ENCODE measurements at regions not wholly inside any gene's neighbourhood (a gene's known extent, or its start where the extent isn't known, plus 50 kb on each side); places are given as distances from the start of the nearest gene placed in this dataset.

GRCh38 chr9:99572567-99572966, 249.1 kb upstream of the NR4A3 start:
- peaks cover 0 to 5% (median 0%) of the 10 kb centered on the region in 5 donors for H3K9me3 ChIP-seq (ENCODE audit: control insufficient read depth in 5 of 5, low read length in 5 of 5)
- H3K4me3 ChIP-seq (ENCODE audit: low read depth in 1 of 5, low read length in 5 of 5) = no peak overlapping the region
- H3K4me1 ChIP-seq (ENCODE audit: control insufficient read depth in 5 of 5, insufficient read depth in 5 of 5, low read length in 5 of 5) = peaks cover 0 to 9% (median 4%) of the 10 kb centered on the region in 5 donors
- no peaks in the 10 kb centered on the region for H3K27me3 ChIP-seq (ENCODE audit: control insufficient read depth in 5 of 5, insufficient read depth in 4 of 5, low read length in 5 of 5)
- no peaks in the 10 kb centered on the region for H3K36me3 ChIP-seq (ENCODE audit: control insufficient read depth in 5 of 5, insufficient read depth in 5 of 5, low read length in 5 of 5)
- H3K27ac ChIP-seq (ENCODE audit: low read depth, low read length) = no peak overlapping the region
- H3K9ac ChIP-seq (ENCODE audit: low read length in 5 of 5) = no peak overlapping the region

- Histone ChIP-seq H3K27me3 (ENCODE audit: control insufficient read depth in 5 of 5, insufficient read depth in 4 of 5, low read length in 5 of 5) (no peaks in the 10 kb centered on the region), H3K36me3 (ENCODE audit: control insufficient read depth in 5 of 5, insufficient read depth in 5 of 5, low read length in 5 of 5) (no peaks in the 10 kb centered on the region), H3K4me3 (ENCODE audit: low read depth in 1 of 5, low read length in 5 of 5) (no peak overlapping the region), H3K9ac (ENCODE audit: low read length in 5 of 5) (no peak overlapping the region), H3K27ac (ENCODE audit: low read depth, low read length) (no peak overlapping the region), H3K4me1 (ENCODE audit: control insufficient read depth in 5 of 5, insufficient read depth in 5 of 5, low read length in 5 of 5) (peaks cover 0 to 9% (median 4%) of the 10 kb centered on the region in 5 donors), H3K9me3 (ENCODE audit: control insufficient read depth in 5 of 5, low read length in 5 of 5) (peaks cover 0 to 5% (median 0%) of the 10 kb centered on the region in 5 donors)
These were observed 248.6 kb upstream of the NR4A3 start for GRCh38 chr9:99573085-99573484.

GRCh38 chr9:99573886-99574285, 247.8 kb upstream of the NR4A3 start:
- peaks cover 0 to 9% (median 4%) of the 10 kb centered on the region in 5 donors for H3K4me1 ChIP-seq (ENCODE audit: control insufficient read depth in 5 of 5, insufficient read depth in 5 of 5, low read length in 5 of 5)
- no peak overlapping the region for H3K4me3 ChIP-seq (ENCODE audit: low read depth in 1 of 5, low read length in 5 of 5)
- H3K36me3 ChIP-seq (ENCODE audit: control insufficient read depth in 5 of 5, insufficient read depth in 5 of 5, low read length in 5 of 5) = no peaks in the 10 kb centered on the region
- no peak overlapping the region for H3K27ac ChIP-seq (ENCODE audit: low read depth, low read length)
- H3K27me3 ChIP-seq (ENCODE audit: control insufficient read depth in 5 of 5, insufficient read depth in 4 of 5, low read length in 5 of 5) = no peaks in the 10 kb centered on the region
- peaks cover 0 to 5% (median 0%) of the 10 kb centered on the region in 5 donors for H3K9me3 ChIP-seq (ENCODE audit: control insufficient read depth in 5 of 5, low read length in 5 of 5)
- no peak overlapping the region for H3K9ac ChIP-seq (ENCODE audit: low read length in 5 of 5)

DNA sequence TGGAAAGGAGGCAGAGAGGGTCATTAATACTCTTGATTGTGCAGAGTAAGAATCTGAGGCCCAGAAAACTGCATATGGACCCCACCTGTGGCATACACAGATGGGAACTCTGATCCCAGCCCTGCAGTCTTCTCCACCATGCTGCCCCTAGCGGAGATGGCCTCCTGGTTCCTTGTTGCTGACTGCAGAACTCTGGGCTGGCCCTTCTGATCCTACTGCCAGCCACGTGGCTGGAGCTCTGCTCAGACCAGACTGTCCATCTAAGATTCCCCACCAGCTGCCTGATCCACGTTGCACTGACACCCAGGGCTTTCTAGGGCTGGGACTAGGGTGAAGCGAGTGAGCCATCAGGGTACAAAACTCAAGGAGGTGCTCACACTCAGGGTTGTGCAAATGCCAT, 245.7 kb upstream of the NR4A3 start:
- Histone ChIP-seq H3K27me3 (ENCODE audit: control insufficient read depth in 5 of 5, insufficient read depth in 4 of 5, low read length in 5 of 5) (no peaks in the 10 kb centered on the region), H3K4me3 (ENCODE audit: low read depth in 1 of 5, low read length in 5 of 5) (no peak overlapping the region), H3K4me1 (ENCODE audit: control insufficient read depth in 5 of 5, insufficient read depth in 5 of 5, low read length in 5 of 5) (peaks cover 0 to 17% (median 8%) of the 10 kb centered on the region in 5 donors), H3K9me3 (ENCODE audit: control insufficient read depth in 5 of 5, low read length in 5 of 5) (peaks cover 0 to 5% (median 0%) of the 10 kb centered on the region in 5 donors), H3K27ac (ENCODE audit: low read depth, low read length) (no peak overlapping the region), H3K9ac (ENCODE audit: low read length in 5 of 5) (no peak overlapping the region), H3K36me3 (ENCODE audit: control insufficient read depth in 5 of 5, insufficient read depth in 5 of 5, low read length in 5 of 5) (no peaks in the 10 kb centered on the region)

- no peak overlapping the region for H3K4me3 ChIP-seq (ENCODE audit: low read depth in 1 of 5, low read length in 5 of 5)
- no peaks in the 10 kb centered on the region for H3K9me3 ChIP-seq (ENCODE audit: control insufficient read depth in 5 of 5, low read length in 5 of 5)
- peaks cover 0 to 22% (median 9%) of the 10 kb centered on the region in 5 donors for H3K4me1 ChIP-seq (ENCODE audit: control insufficient read depth in 5 of 5, insufficient read depth in 5 of 5, low read length in 5 of 5)
- no peak overlapping the region for H3K27ac ChIP-seq (ENCODE audit: low read depth, low read length)
- no peaks in the 10 kb centered on the region for H3K27me3 ChIP-seq (ENCODE audit: control insufficient read depth in 5 of 5, insufficient read depth in 4 of 5, low read length in 5 of 5)
- H3K36me3 ChIP-seq (ENCODE audit: control insufficient read depth in 5 of 5, insufficient read depth in 5 of 5, low read length in 5 of 5) = no peaks in the 10 kb centered on the region
- H3K9ac ChIP-seq (ENCODE audit: low read length in 5 of 5) = no peak overlapping the region
These were observed 244.8 kb upstream of the NR4A3 start for GRCh38 chr9:99576876-99577275.

DNA sequence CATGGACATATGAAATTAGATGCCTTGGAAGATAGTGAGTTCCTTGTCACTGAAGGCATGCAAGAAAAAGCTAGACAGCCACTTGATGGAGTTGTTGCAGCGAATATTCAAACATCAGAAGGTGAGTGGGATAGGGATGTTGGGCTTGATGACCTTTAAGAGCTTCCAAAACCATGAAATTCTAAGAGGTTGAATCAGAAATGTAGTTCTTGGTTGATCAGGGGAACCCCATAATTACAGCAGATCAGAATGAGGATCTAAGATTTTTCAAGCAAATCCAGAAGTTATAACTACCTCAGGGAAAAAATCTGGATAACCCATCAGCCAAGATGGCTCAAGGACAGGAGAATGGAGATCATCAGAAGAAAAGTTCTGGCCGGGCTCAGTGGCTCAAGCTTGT, 244.3 kb upstream of the NR4A3 start:
- Histone ChIP-seq H3K4me3 (ENCODE audit: low read depth in 1 of 5, low read length in 5 of 5) (no peak overlapping the region), H3K27me3 (ENCODE audit: control insufficient read depth in 5 of 5, insufficient read depth in 4 of 5, low read length in 5 of 5) (no peaks in the 10 kb centered on the region), H3K27ac (ENCODE audit: low read depth, low read length) (no peak overlapping the region), H3K9ac (ENCODE audit: low read length in 5 of 5) (no peak overlapping the region), H3K9me3 (ENCODE audit: control insufficient read depth in 5 of 5, low read length in 5 of 5) (no peaks in the 10 kb centered on the region), H3K4me1 (ENCODE audit: control insufficient read depth in 5 of 5, insufficient read depth in 5 of 5, low read length in 5 of 5) (peaks cover 0 to 27% (median 11%) of the 10 kb centered on the region in 5 donors), H3K36me3 (ENCODE audit: control insufficient read depth in 5 of 5, insufficient read depth in 5 of 5, low read length in 5 of 5) (no peaks in the 10 kb centered on the region)

DNA sequence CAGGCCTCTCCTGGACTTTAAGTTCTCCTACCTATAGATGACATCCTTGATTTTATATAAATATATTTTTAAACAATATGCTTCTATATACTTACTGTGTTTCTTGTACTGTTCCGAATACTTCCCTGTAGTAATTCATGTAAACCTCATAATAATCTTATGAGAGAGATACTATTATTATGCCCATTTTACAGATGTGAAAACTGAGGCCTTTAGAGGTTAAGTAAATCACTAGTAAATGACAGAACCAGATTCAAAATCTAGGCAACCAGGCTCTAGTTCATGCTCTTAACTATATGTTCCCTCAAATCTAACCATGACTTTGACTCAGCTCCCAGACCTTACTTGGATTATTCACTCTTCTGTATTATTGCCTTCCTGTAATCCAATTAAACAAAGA, 243.0 kb upstream of the NR4A3 start:
- peaks cover 0 to 3% (median 2%) of the 10 kb centered on the region in 5 donors for H3K9me3 ChIP-seq (ENCODE audit: control insufficient read depth in 5 of 5, low read length in 5 of 5)
- H3K9ac ChIP-seq (ENCODE audit: low read length in 5 of 5) = no peak overlapping the region
- no peaks in the 10 kb centered on the region for H3K27me3 ChIP-seq (ENCODE audit: control insufficient read depth in 5 of 5, insufficient read depth in 4 of 5, low read length in 5 of 5)
- H3K36me3 ChIP-seq (ENCODE audit: control insufficient read depth in 5 of 5, insufficient read depth in 5 of 5, low read length in 5 of 5) = no peaks in the 10 kb centered on the region
- no peak overlapping the region for H3K27ac ChIP-seq (ENCODE audit: low read depth, low read length)
- peaks cover 0 to 29% (median 11%) of the 10 kb centered on the region in 5 donors for H3K4me1 ChIP-seq (ENCODE audit: control insufficient read depth in 5 of 5, insufficient read depth in 5 of 5, low read length in 5 of 5)
- H3K4me3 ChIP-seq (ENCODE audit: low read depth in 1 of 5, low read length in 5 of 5) = no peak overlapping the region

GRCh38 chr9:99579964-99580363, 241.7 kb upstream of the NR4A3 start:
- Histone ChIP-seq H3K36me3 (ENCODE audit: control insufficient read depth in 5 of 5, insufficient read depth in 5 of 5, low read length in 5 of 5) (no peaks in the 10 kb centered on the region), H3K9ac (ENCODE audit: low read length in 5 of 5) (no peak overlapping the region), H3K4me1 (ENCODE audit: control insufficient read depth in 5 of 5, insufficient read depth in 5 of 5, low read length in 5 of 5) (peaks cover 0 to 29% (median 11%) of the 10 kb centered on the region in 5 donors), H3K27me3 (ENCODE audit: control insufficient read depth in 5 of 5, insufficient read depth in 4 of 5, low read length in 5 of 5) (no peaks in the 10 kb centered on the region), H3K9me3 (ENCODE audit: control insufficient read depth in 5 of 5, low read length in 5 of 5) (peaks cover 0 to 7% (median 4%) of the 10 kb centered on the region in 5 donors), H3K27ac (ENCODE audit: low read depth, low read length) (no peak overlapping the region), H3K4me3 (ENCODE audit: low read depth in 1 of 5, low read length in 5 of 5) (no peak overlapping the region)

DNA sequence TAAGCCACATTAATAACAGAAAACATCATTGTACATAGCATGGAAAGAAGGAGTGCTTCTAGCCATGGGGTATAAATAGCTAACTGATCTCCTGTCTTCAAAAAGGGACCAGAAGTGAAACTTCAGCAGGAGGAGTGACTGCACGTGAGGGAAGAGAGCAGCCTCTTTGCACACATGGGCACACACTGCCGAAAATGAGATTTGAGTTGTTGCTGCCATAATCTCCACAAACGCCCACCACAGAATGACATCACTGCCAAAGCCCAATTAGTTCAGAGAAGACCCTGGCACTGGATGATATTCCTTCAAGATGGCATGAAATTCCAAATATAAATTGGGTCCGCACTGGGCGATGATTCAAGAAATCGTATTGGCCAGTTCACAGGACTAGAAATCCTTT, 238.9 kb upstream of the NR4A3 start:
- Histone ChIP-seq H3K9me3 (ENCODE audit: control insufficient read depth in 5 of 5, low read length in 5 of 5) (peaks cover 0 to 7% (median 4%) of the 10 kb centered on the region in 5 donors), H3K4me3 (ENCODE audit: low read depth in 1 of 5, low read length in 5 of 5) (no peak overlapping the region), H3K27ac (ENCODE audit: low read depth, low read length) (no peak overlapping the region), H3K36me3 (ENCODE audit: control insufficient read depth in 5 of 5, insufficient read depth in 5 of 5, low read length in 5 of 5) (no peaks in the 10 kb centered on the region), H3K9ac (ENCODE audit: low read length in 5 of 5) (no peak overlapping the region), H3K27me3 (ENCODE audit: control insufficient read depth in 5 of 5, insufficient read depth in 4 of 5, low read length in 5 of 5) (no peaks in the 10 kb centered on the region), H3K4me1 (ENCODE audit: control insufficient read depth in 5 of 5, insufficient read depth in 5 of 5, low read length in 5 of 5) (peaks cover 0 to 29% (median 11%) of the 10 kb centered on the region in 5 donors)

DNA sequence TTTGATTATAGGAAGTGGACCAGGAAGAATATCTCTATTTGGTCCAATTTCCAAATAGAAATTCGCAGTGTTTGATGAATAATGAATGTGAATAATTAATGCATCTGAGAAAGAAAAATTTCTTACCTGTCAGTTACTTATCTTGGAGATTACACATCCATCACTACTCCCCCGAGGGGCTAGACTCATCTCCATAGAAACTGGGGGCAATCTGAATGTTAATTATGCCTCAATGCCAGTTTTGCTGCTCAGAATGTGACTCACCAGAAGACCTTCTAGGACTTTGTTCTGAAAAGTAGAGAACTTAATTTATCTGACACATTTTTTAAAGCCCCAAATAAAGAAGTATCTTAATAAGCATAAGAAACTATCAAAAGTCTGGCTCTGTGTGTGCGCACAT, 233.4 kb upstream of the NR4A3 start:
- no peak overlapping the region for H3K4me3 ChIP-seq (ENCODE audit: low read depth in 1 of 5, low read length in 5 of 5)
- H3K27me3 ChIP-seq (ENCODE audit: control insufficient read depth in 5 of 5, insufficient read depth in 4 of 5, low read length in 5 of 5) = no peaks in the 10 kb centered on the region
- no peaks in the 10 kb centered on the region for H3K36me3 ChIP-seq (ENCODE audit: control insufficient read depth in 5 of 5, insufficient read depth in 5 of 5, low read length in 5 of 5)
- no peak overlapping the region for H3K27ac ChIP-seq (ENCODE audit: low read depth, low read length)
- H3K9ac ChIP-seq (ENCODE audit: low read length in 5 of 5) = no peak overlapping the region
- peaks cover 0 to 5% (median 0%) of the 10 kb centered on the region in 5 donors for H3K4me1 ChIP-seq (ENCODE audit: control insufficient read depth in 5 of 5, insufficient read depth in 5 of 5, low read length in 5 of 5)
- H3K9me3 ChIP-seq (ENCODE audit: control insufficient read depth in 5 of 5, low read length in 5 of 5) = peaks cover 0 to 7% (median 4%) of the 10 kb centered on the region in 5 donors

All from subcutaneous abdominal adipose tissue (tissue), 5 donors.